DMS114 treated with DMSO at 0.1 percent for 48 hours (cell line): ENCODE measurements at regions not wholly inside any gene's neighbourhood (a gene's known extent, or its start where the extent isn't known, plus 50 kb on each side); places are given as distances from the start of the nearest gene placed in this dataset.

Experiments
- DNase-seq: peaks from one replicate; lab custom pipeline; 2025; ENCODE audit not compliant: unreplicated experiment; lab: John Stamatoyannopoulos, UW

GRCh38 chr13:29959086-29959485, 108.7 kb upstream of the UBL3 start:
- DNase-seq, result no peak

- no peak for DNase-seq
Observed at GRCh38 chr13:29958476-29958875, 108.1 kb upstream of the UBL3 start.

GRCh38 chr13:29957320-29957719, 106.9 kb upstream of the UBL3 start:
- DNase-seq, result no peak

GRCh38 chr13:29956853-29957252, 106.4 kb upstream of the UBL3 start:
- DNase-seq, result no peak

- no peak for DNase-seq
Observed at GRCh38 chr13:29955137-29955650, 104.8 kb upstream of the UBL3 start.

GRCh38 chr13:29954082-29955028, 103.9 kb upstream of the UBL3 start:
- no peak for DNase-seq

GRCh38 chr13:29953542-29953941, 103.1 kb upstream of the UBL3 start:
- DNase-seq, result no peak

GRCh38 chr13:29952245-29952644, 101.8 kb upstream of the UBL3 start:
- no peak for DNase-seq

- DNase-seq, result no peak
Observed at GRCh38 chr13:29948791-29949190, 98.4 kb upstream of the UBL3 start.

- DNase-seq, result no peak
Observed at GRCh38 chr13:29948244-29948643, 97.8 kb upstream of the UBL3 start.

GRCh38 chr13:29947839-29948238, 97.4 kb upstream of the UBL3 start:
- DNase-seq, result no peak

- DNase-seq, result no peak
Observed at GRCh38 chr13:29946093-29946492, 95.7 kb upstream of the UBL3 start.

GRCh38 chr13:29943686-29944085, 93.3 kb upstream of the UBL3 start:
- DNase-seq, result no peak

GRCh38 chr13:29943273-29943672, 92.9 kb upstream of the UBL3 start:
- no peak for DNase-seq

- no peak for DNase-seq
Observed at GRCh38 chr13:29940715-29941114, 90.3 kb upstream of the UBL3 start.

GRCh38 chr13:29939158-29939557, 88.7 kb upstream of the UBL3 start:
- DNase-seq, result no peak

- DNase-seq, result no peak
Observed at GRCh38 chr13:29937841-29938240, 87.4 kb upstream of the UBL3 start.

GRCh38 chr13:29937379-29937778, 87.0 kb upstream of the UBL3 start:
- no peak for DNase-seq

- DNase-seq, result no peak
Observed at GRCh38 chr13:29936956-29937355, 86.5 kb upstream of the UBL3 start.

GRCh38 chr13:29936051-29936813, 85.8 kb upstream of the UBL3 start:
- no peak for DNase-seq

GRCh38 chr13:29935309-29935981, 85.0 kb upstream of the UBL3 start:
- DNase-seq, result no peak
